LHCN-M2 (cell line): ENCODE measurements at regions not wholly inside any gene's neighbourhood (a gene's known extent, or its start where the extent isn't known, plus 50 kb on each side); places are given as distances from the start of the nearest gene placed in this dataset.

Experiments used
- DNase-seq: peaks from one replicate; pipeline ENCODE4 v3.0.0-alpha.2; 2012; ENCODE audit warnings: low read depth

DNA sequence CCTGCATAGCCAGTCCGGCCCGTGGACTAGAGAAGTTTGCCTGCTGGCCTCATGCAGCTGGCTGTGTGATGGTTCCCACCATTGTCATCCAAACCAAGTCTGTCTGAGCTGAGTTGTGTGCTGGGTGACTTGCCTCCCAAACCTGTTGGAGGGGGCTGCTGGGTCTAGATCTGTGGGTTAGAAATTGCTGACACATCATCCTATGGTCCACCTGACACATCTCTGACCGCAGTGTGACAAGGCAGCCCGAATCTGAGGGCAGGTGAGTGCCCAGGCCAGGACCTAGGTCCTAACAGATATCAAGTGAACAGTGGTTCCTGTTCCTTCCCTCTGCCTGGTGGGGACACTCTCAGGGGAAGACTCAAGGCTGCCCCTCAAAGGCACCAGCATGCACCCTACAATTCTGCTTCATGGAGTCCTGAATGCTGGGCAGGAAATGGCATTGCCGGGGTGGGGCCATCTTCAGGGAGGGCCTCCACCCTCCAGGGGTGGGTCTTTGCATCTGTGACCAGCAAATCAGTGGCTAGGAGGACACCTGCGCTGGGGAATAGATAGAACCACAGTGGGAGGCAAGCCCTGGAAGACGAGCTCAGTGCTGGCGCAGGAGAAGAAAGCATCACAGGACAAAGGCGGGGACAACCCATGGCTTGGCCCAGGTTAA, 117.9 kb upstream of the ID2 start:
- no peak for DNase-seq

DNA sequence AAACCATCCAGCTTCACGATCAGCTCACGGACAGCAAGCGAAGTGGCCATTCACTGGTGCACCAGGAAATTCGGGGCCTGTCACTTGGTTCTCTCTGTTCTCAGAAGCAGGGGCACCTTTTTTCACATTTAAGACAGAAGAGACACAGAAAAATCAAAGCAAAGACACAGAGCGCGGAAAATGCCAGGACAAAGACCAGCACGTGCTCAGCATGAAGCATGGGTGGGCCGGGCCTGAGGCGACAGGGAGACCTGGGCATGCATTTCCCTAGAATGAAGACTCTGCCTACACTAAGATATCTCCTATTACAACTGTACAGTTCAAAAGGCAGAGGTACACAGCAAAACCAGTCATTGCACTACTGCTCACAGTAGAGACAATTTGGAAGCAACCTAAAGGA, 117.4 kb upstream of the ID2 start:
- no peak for DNase-seq

DNA sequence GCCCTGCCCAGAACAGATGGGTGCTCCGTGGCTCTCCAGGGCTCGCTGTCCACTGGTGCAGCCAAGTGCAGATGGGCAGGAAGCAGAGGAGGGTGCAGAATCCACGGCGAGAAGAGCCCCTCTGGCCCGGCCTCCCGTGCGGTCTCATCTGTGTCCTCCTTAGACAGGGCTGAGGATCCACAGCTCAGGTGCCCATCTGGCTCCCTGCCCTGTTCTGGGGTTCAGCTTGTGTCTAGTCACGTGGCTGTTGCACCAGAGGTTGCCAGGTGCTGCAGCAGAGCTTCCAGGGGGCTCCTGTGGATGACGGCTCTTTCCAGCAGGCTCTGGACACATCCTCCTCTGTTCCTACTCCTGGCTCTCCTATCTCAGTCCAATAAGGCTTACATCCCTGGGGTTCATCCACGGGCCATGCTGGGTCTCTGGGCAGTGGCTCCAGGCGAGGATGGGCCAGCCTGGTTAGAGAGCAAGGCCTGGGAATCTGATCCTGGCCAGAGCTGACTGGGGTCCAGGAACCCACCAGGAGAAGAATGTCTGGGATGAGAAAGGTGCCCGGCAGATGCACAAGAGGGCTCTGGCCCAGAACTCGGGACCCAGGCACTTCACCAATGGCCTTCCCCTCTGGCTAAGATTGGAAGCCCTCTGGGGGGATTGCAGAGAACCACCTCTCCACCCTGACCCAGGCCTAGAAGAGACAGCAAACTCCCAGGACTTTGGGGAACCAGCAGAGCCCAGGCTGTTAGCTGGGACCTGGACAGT, 116.3 kb upstream of the ID2 start:
- no peak for DNase-seq

DNA sequence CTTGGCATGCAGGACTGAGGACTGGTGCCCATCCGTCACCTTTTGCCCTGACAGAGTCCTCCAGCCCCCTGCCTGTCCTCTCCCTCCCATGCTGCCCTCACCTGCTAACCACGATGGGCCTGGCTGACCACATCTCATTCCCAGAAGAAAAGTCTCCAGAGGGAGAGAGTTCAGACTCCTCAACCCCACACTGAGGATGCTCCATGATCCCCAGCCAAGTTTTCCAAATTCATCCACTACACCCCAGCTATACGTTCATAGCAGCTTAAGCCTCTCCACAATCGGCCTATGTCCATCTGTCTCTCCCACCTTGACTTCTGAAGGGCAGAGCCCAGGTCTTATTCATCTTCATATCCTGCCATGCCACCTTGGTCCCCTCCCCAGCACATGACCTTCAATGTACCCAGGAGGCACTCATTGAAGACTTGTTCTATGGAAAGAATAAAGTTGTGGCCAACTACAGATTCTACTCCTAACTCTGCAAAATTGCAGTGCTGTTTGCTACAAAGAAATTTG, 115.6 kb upstream of the ID2 start:
- DNase-seq = no peak

DNA sequence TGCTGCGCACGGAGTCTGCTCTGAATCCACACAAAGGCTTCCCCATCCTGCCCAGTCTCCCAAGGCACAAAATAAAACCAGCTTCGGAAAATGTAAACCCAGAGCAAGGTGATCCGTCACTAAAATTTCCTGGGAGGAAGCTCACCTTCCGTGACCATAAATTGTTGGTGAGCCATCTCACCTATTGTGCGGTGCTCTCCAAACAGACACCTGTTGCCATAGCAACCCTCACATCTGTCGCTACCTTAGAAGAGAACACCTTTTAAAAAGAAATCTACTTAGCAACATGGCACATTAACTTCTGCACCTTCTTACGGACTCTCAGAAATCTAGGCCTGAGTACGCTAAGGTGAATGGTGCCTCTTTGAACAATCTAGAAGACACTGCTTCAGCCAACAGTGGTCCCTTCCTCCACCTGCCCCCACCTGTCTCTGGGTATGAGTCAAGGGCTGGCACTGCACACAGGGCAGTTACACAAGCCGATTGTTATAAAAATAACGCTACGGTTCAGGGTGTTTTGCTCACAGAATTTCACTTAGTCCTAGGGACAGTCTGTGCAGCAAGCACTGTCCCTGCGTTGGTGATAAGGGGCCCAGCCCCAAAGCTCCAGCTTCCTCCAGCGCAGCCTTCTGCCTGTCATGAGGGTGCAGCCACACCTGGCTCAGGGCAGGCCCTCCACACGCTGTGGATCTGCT, 114.9 kb upstream of the ID2 start:
- no peak for DNase-seq

DNA sequence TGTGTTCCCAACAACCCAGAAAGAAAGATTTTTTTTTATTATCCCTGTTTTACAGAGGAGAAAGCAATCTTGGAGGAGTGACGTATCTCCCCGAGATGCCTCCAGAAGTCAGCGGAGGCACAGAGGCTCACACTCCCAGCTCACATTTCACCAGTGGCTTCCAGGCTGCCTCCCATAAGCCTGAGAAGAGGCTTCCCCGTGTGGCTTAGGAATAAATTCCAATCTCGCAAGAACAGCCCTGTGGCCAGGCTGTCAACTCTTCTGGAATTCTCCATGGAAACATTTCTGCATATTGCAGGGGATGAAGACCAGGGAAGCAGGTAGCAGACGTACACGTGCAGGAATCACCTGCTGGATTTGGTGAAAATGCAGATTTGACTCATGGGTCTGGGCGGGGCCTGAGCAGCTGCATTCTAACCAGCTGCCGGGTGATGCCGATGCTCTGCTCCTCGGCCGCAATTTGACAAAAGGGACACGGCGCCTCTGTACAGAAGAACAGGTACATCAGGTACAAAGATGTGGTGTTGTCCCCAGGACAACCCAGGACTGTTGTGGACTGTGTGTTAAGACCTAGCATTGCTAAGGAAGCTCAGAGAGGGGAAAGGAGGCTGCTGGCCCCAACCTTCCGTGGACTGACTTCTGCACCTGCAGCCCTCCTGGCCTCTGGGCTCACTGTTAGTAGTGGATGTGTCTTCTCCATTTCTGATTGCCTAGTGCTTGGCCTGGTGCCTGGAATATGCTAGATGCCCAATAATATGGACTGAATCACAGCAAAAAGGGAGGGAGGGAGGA, 114.2 kb upstream of the ID2 start:
- DNase-seq = no peak

DNA sequence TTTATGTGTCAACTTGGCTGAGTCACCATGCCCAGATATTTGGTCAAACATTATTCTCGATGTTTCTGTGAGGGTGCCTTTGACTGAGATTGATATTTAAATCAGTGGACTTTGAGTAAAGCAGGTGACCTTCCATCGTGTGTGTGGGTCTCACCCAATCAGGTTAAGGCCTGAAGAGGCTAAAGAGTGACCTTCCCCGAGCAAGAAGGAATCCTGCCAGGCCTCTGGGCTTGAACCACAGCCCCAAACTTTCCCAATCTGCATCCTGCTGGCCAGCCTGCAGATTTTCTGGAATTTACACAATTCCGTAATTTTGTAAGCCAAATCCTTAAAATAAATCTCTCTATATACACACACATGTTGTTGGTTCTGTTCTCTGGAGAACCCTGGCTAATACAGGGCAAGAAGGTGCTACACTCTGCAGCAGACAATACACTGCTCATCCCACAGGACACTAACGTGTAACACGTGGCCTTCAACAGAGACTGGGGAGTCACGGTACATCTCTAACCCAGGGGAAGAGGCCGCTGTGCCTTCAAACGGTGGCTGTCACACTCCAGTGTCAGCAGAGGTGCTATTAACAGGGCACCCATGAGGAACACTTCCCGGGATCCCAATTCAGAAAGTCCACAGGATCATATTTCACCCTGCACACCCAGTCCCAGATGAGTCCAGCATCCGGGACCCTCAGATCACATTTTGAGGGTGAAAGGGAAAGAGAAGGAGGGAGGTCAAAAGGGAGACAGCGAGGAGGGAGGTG, 113.1 kb upstream of the ID2 start:
- no peak for DNase-seq

DNA sequence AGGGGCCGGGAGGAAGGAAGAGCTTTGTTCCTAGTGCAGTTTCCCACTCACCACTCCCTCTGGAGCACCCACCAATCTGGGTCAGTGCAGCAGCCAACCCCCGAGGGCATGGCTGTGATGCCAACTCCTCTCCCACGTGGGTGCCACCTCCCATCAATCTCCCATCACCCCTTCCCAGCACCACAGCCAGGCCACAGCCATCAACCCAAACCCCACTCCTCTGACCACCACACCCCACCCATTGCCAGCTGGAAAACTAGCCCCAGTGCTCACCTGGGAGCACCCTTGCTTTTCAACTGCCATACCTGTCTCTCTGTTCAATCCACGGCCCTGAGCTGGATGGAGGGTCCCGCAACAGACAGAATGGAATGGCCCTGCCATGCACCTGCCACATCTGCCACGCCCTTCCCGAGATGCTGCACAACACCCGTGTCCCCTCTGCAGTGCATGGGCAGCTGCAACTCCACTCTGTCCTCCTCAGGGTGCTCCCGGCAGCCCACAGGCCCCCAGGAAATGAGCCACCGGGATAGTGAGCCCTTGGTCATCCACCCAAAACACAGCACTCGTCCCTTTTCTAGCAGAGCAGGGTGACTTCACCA, 112.4 kb upstream of the ID2 start:
- no peak for DNase-seq

DNA sequence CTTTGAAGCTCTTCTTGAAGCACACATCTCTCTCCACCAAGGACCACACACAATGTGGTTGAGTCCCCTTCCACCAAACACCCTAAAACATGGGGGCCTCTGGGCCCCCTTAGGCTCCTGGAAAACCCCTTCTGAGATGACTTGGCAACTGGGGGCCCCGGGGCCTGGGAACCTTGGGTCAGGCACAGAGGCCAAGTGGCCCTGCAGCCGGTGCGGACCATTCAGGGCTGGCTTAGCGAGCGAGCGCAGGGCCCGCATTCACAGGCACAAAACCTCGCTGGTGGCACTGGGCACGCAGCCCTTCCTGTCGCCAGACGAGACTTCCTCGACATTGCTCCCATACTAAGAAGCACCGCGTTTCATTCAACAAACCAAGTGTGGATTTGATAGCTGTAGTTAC, 111.2 kb upstream of the ID2 start:
- DNase-seq = no peak

DNA sequence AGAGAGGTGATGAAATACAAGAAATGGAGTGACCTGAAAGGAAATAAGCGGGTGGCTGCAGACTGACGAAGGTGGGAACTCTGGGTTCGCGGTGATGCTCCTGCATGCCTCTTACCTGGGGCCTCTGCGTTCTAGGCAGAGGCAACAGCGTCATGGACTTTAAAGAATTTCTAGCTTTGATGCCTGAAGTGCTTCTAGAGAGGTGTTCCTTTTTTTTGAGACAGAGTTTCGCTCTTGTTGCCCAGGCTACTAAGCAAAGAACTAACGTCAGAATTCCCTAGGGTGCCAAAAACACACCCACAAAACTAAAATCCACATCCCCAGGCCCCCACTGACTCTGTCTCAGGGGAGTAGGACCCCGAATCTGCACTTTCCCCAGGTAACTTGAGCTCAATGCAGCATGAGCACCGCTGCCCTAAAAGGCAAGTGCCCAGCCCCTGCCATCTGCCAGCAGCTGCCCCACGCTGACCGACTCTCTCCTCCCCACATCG, 110.5 kb upstream of the ID2 start:
- DNase-seq = no peak

DNA sequence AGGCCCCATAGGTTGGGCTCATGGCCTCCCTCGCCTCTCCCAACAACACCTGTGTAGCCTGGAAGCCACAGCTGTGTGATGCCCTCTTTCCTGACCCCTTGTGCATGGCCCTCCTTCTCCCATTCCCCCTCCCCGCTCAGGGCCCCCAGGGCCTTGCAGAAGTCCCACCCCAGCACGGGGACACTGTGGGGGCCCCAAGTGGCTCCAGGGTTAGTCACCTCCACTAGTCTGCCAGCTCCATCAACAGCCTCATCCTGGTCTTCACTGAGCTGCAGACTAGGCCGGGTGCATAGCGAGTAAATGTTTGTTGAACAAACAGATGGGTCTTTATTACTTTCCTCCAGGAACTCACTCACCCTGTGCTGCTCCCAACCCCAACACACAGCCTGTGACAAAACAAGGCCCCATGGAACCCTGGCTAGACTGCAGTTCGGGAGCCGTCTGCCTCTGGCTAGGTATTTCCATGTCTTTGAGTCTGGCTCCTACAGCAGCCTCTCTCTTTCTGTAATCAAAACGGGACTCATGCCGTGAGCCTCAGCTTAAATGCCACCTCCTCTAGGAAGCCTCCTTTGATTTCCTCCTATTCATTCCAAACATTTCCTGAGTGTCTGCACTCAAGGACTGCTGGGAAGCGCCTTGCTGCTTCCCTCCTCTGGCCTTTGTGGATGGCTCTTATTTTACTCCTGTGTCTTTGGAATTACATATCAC, 109.9 kb upstream of the ID2 start:
- DNase-seq = no peak

DNA sequence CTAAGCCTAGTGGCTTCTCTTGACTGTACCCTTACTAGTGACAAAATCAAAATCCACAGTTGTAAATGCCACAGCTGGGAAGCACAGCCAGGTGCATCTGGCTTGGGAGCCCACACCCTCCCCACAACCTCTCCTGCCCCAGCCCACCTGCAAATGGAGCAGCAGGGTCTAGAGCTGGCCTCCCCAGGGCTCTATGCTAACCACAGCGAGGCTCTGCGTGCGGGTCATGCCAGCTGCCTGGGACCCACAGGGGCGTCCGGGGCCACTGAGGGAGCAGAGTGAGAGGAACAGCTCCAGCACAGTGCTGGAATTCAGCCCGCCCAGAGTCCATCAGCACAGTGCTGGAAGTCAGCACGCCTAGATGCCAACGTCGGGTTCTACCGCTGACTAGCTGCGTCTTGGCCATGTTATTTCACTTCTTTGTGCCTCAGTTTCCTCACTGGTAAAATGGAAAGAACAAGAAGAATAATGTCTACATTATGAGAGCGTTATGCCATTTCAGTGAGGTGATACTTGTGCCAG, 109.1 kb upstream of the ID2 start:
- DNase-seq = no peak

DNA sequence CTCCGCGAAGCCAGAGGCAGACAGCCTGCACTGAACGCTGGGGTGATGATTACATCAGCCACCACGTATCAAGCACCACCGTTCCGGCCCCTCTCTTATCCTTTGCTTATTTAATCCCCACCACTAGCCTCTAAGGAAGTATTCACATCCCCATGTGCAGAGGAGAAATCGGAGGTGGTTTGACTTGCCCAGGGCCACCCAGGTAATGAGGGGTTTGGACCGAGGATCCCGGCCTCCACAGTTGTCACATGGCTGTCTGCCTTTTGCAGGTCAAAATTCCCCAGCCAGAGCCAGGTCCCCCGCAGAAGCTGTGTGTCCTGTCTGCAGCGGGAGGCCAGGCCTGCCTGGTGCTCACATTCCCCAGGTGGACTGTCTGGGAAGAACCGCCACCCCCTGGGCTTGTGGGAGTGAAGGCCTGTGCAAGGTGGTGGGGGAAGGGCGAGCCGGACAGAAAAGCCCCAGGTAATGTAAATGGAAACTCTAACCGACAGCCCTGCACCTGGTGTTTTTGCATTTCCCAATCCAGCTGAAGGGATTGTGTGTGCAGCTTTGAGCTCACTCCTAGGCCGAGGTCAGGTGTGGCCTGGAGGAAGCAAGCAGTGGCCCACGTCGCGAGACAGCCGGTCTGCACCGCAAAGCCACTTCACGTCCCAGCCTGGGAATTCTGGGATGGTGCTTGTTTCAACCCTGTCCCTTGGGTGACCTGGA, 108.5 kb upstream of the ID2 start:
- DNase-seq = no peak

DNA sequence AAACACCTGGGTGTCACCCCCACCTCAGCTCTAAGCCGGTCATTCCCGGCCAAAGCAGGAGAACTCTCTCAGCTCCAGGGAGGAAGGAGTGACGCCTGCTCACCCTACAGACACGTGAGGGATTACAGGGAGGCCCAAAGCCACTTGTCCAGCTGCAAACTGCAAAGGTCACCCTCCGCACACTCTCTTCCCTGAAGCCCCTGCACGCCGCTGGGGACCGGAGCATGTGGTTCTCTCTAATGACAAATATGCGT, 108.0 kb upstream of the ID2 start:
- no peak for DNase-seq

DNA sequence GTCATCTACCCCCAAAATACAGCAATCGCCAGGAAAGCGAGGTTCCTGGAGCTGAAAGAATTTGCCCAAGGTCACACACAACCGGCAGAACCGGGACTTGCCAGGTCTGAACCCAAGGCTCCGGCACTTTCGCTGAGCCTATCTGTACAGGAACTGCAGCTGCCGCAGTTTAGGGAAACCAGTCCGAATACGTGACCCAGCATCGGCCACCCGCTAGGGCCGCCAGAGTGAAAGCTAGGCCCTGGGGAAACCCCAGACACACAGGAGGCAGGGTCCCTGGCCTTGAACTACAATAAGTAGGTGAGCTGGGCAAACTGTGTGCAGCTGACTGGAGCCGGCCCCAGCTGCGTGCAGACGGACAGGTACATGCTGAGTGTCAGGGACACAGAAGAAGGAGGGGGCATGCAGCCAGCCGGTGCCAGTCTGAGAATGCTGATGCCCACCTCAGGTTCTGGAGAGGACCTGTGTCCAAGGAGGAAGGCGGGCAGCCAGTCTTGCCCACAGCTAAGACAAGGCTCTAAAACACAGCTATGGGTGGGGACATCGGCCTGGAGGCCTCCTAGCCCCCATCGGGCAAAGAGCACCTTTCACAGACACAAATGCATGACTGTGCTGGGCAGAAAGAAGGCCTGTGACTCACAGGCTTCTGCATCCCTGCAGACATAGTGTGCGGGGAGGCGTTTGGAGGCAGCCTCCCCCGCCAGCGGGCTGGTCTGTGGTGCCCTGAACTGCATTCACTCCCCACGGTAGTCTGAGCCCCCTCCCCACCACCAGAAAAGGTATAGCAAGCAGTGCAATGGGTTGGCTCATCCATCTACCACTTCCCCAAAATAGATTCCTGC, 107.4 kb upstream of the ID2 start:
- no peak for DNase-seq

DNA sequence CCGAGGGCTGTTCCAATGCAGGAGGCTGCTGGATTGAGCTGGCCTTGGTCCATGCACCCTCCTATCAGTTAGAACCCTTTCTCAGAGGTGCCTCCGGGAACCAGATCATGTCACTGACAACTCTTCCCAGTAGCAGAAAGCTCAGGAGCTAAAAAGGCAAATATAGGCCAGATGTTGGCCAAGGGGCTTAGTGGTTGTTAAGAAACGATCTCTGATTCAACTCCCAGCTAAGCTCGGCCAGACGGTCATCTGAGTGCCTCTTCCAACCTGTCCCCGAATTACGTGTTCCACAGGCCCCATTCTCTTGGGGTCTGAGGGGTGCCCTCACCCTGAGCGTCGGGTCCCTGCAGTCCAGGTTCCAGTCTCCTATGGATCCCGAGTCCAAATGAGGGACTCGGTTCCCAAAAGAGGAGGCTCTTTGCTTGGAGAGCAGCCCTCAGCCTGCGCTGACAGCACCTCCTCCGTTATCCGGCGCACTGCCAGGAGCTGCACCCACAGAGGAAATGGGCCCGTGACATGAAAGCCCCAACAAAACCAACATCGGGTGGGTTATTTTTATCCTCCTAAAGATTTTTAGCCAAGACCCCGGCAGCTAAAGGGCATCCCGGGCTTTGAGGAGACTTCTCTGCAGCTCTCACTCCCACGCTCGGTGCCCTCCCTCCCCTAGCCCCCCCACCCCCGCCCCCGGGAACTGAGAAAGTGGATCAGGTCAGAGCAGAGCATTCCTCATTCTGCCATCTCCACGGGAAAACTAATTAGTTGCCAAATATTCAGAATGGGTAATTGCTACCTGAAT, 106.6 kb upstream of the ID2 start:
- no peak for DNase-seq

DNA sequence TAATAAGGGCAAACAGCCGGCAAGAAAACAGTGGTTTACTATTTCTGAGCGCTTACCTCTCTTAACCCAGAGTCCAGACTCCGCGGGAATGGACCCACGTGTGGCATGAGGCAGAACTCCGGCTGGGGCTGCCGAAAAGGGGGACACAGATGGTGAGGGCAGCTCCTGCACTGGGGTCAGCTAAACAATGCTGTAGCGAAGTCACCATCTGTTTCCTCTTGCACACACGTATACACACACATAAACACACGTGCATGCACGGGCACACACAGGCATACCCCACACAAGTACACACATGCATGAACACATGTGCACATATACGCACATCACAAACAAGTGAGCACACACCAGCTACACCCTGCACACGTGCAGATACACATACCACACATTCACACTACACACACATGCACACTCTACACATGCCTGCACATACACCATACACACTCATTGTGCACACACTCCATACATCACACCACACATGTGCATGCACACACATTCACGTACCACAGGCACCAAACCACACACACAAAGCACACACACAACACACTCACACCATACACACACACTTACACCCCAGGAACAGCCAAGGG, 105.9 kb upstream of the ID2 start:
- no peak for DNase-seq
